Activated CD4-positive, alpha-beta memory T cell treated with anti-CD3 and anti-CD28 coated beads, Interleukin-2, amount 10 ng/mL, durations not matched to agents 7 days and 5 days (primary cell): ENCODE measurements at regions not wholly inside any gene's neighbourhood (a gene's known extent, or its start where the extent isn't known, plus 50 kb on each side); places are given as distances from the start of the nearest gene placed in this dataset.
"Not testable (repeated sequence)": the region's sequence is repeated elsewhere in the genome, so short reads cannot be mapped to it uniquely, and the experiment has no call there.

ENCODE experiments used
- CTCF ChIA-PET: fragments of 350-600 bp; sonication (Branson Sonifier 250); formaldehyde crosslinking; loops from one replicate; lab custom pipeline; 2021; ENCODE audit warnings: antibody characterized with exemption, inconsistent platforms; lab: Charles Lee
- POLR2A ChIA-PET: fragments of 350-600 bp; sonication (Branson Sonifier 250); formaldehyde crosslinking; loops from one replicate; lab custom pipeline; 2021; ENCODE audit warnings: antibody characterized with exemption; lab: Charles Lee
- DNase-seq: peaks from one replicate; pipeline ENCODE4 v3.0.0-alpha.2; 2020
- H3K27ac Mint-ChIP-seq: one replicate; pipeline ENCODE4 v1.8.0; 2021; ENCODE audit warnings: mild to moderate bottlenecking, mixed read lengths
- H3K27me3 Mint-ChIP-seq: one replicate; pipeline ENCODE4 v1.8.0; 2021; ENCODE audit warnings: mixed read lengths
- H3K36me3 Mint-ChIP-seq: one replicate; pipeline ENCODE4 v1.8.0; 2021; ENCODE audit warnings: low read depth, mixed read lengths
- H3K4me1 Mint-ChIP-seq: one replicate; pipeline ENCODE4 v1.8.0; 2021; ENCODE audit warnings: mixed read lengths
- H3K4me3 Mint-ChIP-seq: one replicate; pipeline ENCODE4 v1.8.0; 2021; ENCODE audit warnings: mild to moderate bottlenecking, mixed read lengths
- H3K9me3 Mint-ChIP-seq: one replicate; pipeline ENCODE4 v1.8.0; 2021; ENCODE audit warnings: mixed read lengths

DNA sequence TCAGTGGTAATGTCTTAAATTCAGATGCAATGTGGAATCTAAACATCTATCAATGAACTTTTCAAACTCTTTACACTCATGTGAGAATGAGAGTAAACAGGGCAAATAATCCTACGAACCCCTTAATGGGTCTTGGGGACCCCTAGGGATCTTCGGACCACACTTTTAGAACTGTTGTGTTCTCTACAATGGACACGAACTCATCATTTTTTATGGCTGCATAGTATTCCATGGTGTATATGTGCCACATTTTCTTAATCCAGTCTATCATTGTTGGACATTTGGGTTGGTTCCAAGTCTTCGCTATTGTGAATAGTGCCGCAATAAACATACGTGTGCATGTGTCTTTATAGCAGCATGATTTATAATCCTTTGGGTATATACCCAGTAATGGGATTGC is 148.0 kb upstream of the PTPN1 start:
- H3K36me3 Mint-ChIP-seq, CTCF ChIA-PET, H3K27ac Mint-ChIP-seq, POLR2A ChIA-PET, H3K9me3 Mint-ChIP-seq, DNase-seq, H3K4me3 Mint-ChIP-seq: not testable (repeated sequence)
- Mint-ChIP-seq H3K4me1 (peaks cover 12% of the 10 kb centered on the region), H3K27me3 (peaks cover 11% of the 10 kb centered on the region)

- Mint-ChIP-seq H3K27ac (no peak overlapping the region), H3K36me3 (no peaks in the 10 kb centered on the region), H3K27me3 (peaks cover 12% of the 10 kb centered on the region), H3K4me1 (peaks cover 17% of the 10 kb centered on the region), H3K9me3 (no peaks in the 10 kb centered on the region), H3K4me3 (no peak overlapping the region)
- ChIA-PET CTCF (no interaction called here), POLR2A (no interaction called here)
- no peak for DNase-seq
These were observed 147.2 kb upstream of the PTPN1 start for GRCh38 chr20:50363027-50363426.

GRCh38 chr20:50363479-50363878 is 146.7 kb upstream of the PTPN1 start:
- no peak for DNase-seq
- ChIA-PET CTCF (no interaction called here), POLR2A (no interaction called here)
- Mint-ChIP-seq H3K4me1 (peaks cover 20% of the 10 kb centered on the region), H3K9me3 (no peaks in the 10 kb centered on the region), H3K27ac (no peak overlapping the region), H3K4me3 (no peak overlapping the region), H3K36me3 (no peaks in the 10 kb centered on the region), H3K27me3 (peaks cover 17% of the 10 kb centered on the region)

- ChIA-PET POLR2A (no interaction called here), CTCF (no interaction called here)
- H3K27ac Mint-ChIP-seq, result no peak overlapping the region
- H3K36me3 Mint-ChIP-seq, result no peaks in the 10 kb centered on the region
- no peak overlapping the region for H3K4me3 Mint-ChIP-seq
- H3K4me1 Mint-ChIP-seq, result peaks cover 20% of the 10 kb centered on the region
- no peaks in the 10 kb centered on the region for H3K9me3 Mint-ChIP-seq
- peaks cover 17% of the 10 kb centered on the region for H3K27me3 Mint-ChIP-seq
- no peak for DNase-seq
These were observed 145.6 kb upstream of the PTPN1 start for GRCh38 chr20:50364542-50364941.

GRCh38 chr20:50366270-50367103 is 143.7 kb upstream of the PTPN1 start:
- Mint-ChIP-seq H3K27me3 (peaks cover 17% of the 10 kb centered on the region), H3K36me3 (no peaks in the 10 kb centered on the region), H3K9me3 (no peaks in the 10 kb centered on the region), H3K4me3 (peak overlapping the region; percentile 2), H3K4me1 (peaks cover 20% of the 10 kb centered on the region), H3K27ac (peak overlapping the region; percentile 21)
- ChIA-PET POLR2A (interaction anchor here (1.1 kb wide), 1 partner anchor 70 kb away, joined by 3 read pairs; no protein-coding TSS in a partner anchor), CTCF (no interaction called here)
- DNase-seq, result peak; percentile 60

- no peak for DNase-seq
- H3K27ac Mint-ChIP-seq, result no peak overlapping the region
- H3K36me3 Mint-ChIP-seq, result no peaks in the 10 kb centered on the region
- ChIA-PET POLR2A (interaction anchor here (1.1 kb wide), 1 partner anchor 70 kb away, joined by 3 read pairs; no protein-coding TSS in a partner anchor), CTCF (no interaction called here)
- peaks cover 19% of the 10 kb centered on the region for H3K27me3 Mint-ChIP-seq
- no peak overlapping the region for H3K4me3 Mint-ChIP-seq
- no peaks in the 10 kb centered on the region for H3K9me3 Mint-ChIP-seq
- H3K4me1 Mint-ChIP-seq, result peaks cover 21% of the 10 kb centered on the region
These were observed 143.0 kb upstream of the PTPN1 start for GRCh38 chr20:50367104-50367674.

GRCh38 chr20:50367739-50368375 is 142.3 kb upstream of the PTPN1 start:
- H3K4me1 Mint-ChIP-seq, result peaks cover 21% of the 10 kb centered on the region
- peaks cover 20% of the 10 kb centered on the region for H3K27me3 Mint-ChIP-seq
- no peaks in the 10 kb centered on the region for H3K36me3 Mint-ChIP-seq
- no peak for DNase-seq
- no peaks in the 10 kb centered on the region for H3K9me3 Mint-ChIP-seq
- CTCF ChIA-PET, result no interaction called here
- H3K4me3 Mint-ChIP-seq, result no peak overlapping the region
- POLR2A ChIA-PET, result interaction anchor here (1.1 kb wide), 1 partner anchor 71 kb away, joined by 3 read pairs; no protein-coding TSS in a partner anchor
- no peak overlapping the region for H3K27ac Mint-ChIP-seq

GRCh38 chr20:50368386-50368785 is 141.8 kb upstream of the PTPN1 start:
- no peaks in the 10 kb centered on the region for H3K9me3 Mint-ChIP-seq
- H3K4me3 Mint-ChIP-seq, result no peak overlapping the region
- POLR2A ChIA-PET, result no interaction called here

GRCh38 chr20:50368813-50369224 is 141.4 kb upstream of the PTPN1 start:
- Mint-ChIP-seq H3K36me3 (no peaks in the 10 kb centered on the region), H3K4me1 (peaks cover 21% of the 10 kb centered on the region), H3K27me3 (peaks cover 16% of the 10 kb centered on the region), H3K27ac (no peak overlapping the region), H3K4me3 (no peak overlapping the region), H3K9me3 (no peaks in the 10 kb centered on the region)
- ChIA-PET POLR2A (no interaction called here), CTCF (no interaction called here)
- DNase-seq, result no peak

More at GRCh38 chr20:50368386-50368785, 141.8 kb upstream of the PTPN1 start:
- Mint-ChIP-seq H3K36me3 (no peaks in the 10 kb centered on the region), H3K4me1 (peaks cover 21% of the 10 kb centered on the region), H3K27ac (no peak overlapping the region), H3K27me3 (peaks cover 19% of the 10 kb centered on the region)
- CTCF ChIA-PET, result no interaction called here
- no peak for DNase-seq

DNA sequence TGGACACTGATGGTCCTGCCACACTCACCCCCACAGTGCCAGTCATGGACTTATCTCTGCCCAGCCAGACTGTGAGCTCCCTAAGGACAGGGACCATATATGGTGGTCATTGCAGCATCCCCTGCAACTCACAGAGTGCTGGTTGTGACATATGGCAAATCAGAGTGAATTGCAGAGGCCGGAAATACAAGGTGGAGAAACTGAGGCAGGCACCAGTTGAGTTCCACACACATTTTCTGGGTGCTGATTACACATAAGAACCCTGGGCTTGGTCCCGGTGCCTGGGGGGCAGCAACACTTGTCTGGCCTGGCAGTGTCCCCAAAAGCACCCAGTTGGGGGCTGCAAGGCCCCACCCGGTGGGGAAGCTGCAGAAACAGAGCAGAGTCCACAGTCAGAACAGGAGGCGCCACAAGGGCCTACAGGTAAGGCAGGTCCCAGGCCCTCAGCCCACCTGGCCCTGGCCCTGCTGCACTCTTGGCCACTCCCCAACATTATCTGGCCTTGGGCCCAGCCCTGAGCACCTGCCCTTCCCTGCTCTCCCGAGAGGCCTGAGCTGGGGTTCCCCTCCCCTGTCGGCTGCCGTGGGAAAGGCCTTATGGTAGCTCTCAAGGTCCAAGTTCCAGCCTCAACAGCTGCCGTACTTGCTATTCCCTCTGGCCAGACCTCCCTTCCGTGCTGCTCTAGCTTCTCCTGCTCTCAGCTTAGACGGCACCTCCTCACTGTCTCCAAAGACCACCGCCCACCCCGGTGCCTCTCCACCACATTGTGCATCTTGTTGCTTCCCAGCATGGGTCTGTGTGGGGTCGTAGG is 140.8 kb upstream of the PTPN1 start:
- Mint-ChIP-seq H3K36me3 (no peaks in the 10 kb centered on the region), H3K27me3 (peaks cover 11% of the 10 kb centered on the region), H3K4me3 (no peak overlapping the region), H3K27ac (no peak overlapping the region), H3K9me3 (no peaks in the 10 kb centered on the region), H3K4me1 (peaks cover 21% of the 10 kb centered on the region)
- DNase-seq, result no peak
- ChIA-PET POLR2A (no interaction called here), CTCF (no interaction called here)

GRCh38 chr20:50370036-50370566 is 140.1 kb upstream of the PTPN1 start:
- DNase-seq, result no peak
- CTCF ChIA-PET, result no interaction called here
- Mint-ChIP-seq H3K27ac (no peak overlapping the region), H3K9me3 (no peaks in the 10 kb centered on the region), H3K36me3 (no peaks in the 10 kb centered on the region), H3K4me1 (peaks cover 22% of the 10 kb centered on the region), H3K4me3 (no peak overlapping the region), H3K27me3 (peaks cover 13% of the 10 kb centered on the region)
- POLR2A ChIA-PET, result no interaction called here

GRCh38 chr20:50371878-50372769 is 138.1 kb upstream of the PTPN1 start:
- CTCF ChIA-PET, result no interaction called here
- no peaks in the 10 kb centered on the region for H3K36me3 Mint-ChIP-seq

More at GRCh38 chr20:50371878-50372769, 138.1 kb upstream of the PTPN1 start:
- H3K4me3 Mint-ChIP-seq, result no peak overlapping the region
- POLR2A ChIA-PET, result no interaction called here
- no peak for DNase-seq
- H3K4me1 Mint-ChIP-seq, result peaks cover 24% of the 10 kb centered on the region
- H3K27me3 Mint-ChIP-seq, result peaks cover 17% of the 10 kb centered on the region
- H3K27ac Mint-ChIP-seq, result no peak overlapping the region
- H3K9me3 Mint-ChIP-seq, result no peaks in the 10 kb centered on the region
